ENCODE measurements at regions not wholly inside any gene's neighbourhood (a gene's known extent, or its start where the extent isn't known, plus 50 kb on each side); places are given as distances from the start of the nearest gene placed in this dataset.
A peak's percentile ranks its signal among the peaks of the same experiment; 100 is the strongest.
"Not testable (repeated sequence)": the region's sequence is repeated elsewhere in the genome, so short reads cannot be mapped to it uniquely, and the experiment has no call there.

GRCh38 chr4:184335520-184335919 is 117.8 kb upstream of the ENPP6 start:
- no peak overlapping the region for H3K4me3 ChIP-seq (ENCODE audit: low read length)
- H3K27me3 Mint-ChIP-seq (ENCODE audit: insufficient read depth) = peaks cover 2% of the 10 kb centered on the region

DNA sequence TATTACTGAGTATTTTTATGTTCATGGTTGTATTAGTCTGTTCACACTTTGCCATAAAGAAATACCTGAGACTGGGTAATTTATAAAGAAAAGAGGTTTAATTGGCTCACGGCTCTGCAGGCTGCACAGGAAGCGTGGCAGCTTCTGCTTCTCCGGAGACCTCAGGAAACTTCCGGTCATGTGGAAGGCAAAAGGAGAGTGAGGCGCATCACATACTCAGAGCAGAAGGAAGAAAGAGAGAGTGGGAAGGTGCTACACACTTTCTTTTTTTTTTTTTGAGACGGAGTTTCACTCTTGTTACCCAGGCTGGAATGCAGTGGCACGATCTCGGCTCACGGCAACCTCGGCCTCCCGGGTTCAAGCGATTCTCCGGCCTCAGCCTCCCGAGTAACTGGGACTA is 115.8 kb upstream of the ENPP6 start:
- not testable (repeated sequence) for H3K4me1 ChIP-seq (ENCODE audit: control insufficient read depth, insufficient read depth, low read length); H3K4me3 ChIP-seq (ENCODE audit: low read length); H3K27ac Mint-ChIP-seq; H3K36me3 ChIP-seq (ENCODE audit: control insufficient read depth, insufficient read depth, low read length); H3K9me3 ChIP-seq (ENCODE audit: control insufficient read depth, low read length); H3K9me3 Mint-ChIP-seq; H3K4me1 Mint-ChIP-seq; H3K36me3 Mint-ChIP-seq (ENCODE audit: low read depth); H3K27ac ChIP-seq (ENCODE audit: low read depth, low read length); H3K27me3 ChIP-seq (ENCODE audit: control insufficient read depth, insufficient read depth, low read length, poor library complexity, severe bottlenecking); H3K9ac ChIP-seq (ENCODE audit: extremely low read depth, low read length, poor library complexity, severe bottlenecking); H3K27me3 Mint-ChIP-seq (ENCODE audit: insufficient read depth); H3K4me3 Mint-ChIP-seq
- DNase-seq = peak; percentile 12
- WGBS, 2 experiments (ENCODE audit: insufficient coverage in 1 of 2, insufficient read length in 1 of 2) = 88 to 91% methylated on average over 10 to 14 of the region's 14 CpGs

More at GRCh38 chr4:184335520-184335919, 117.8 kb upstream of the ENPP6 start:
- no peak for DNase-seq
- no peaks in the 10 kb centered on the region for H3K36me3 Mint-ChIP-seq (ENCODE audit: low read depth)
- Histone ChIP-seq H3K27ac (ENCODE audit: low read depth, low read length) (no peak overlapping the region), H3K36me3 (ENCODE audit: control insufficient read depth, insufficient read depth, low read length) (no peaks in the 10 kb centered on the region), H3K4me1 (ENCODE audit: control insufficient read depth, insufficient read depth, low read length) (no peaks in the 10 kb centered on the region), H3K27me3 (ENCODE audit: control insufficient read depth, insufficient read depth, low read length, poor library complexity, severe bottlenecking) (no peaks in the 10 kb centered on the region), H3K9ac (ENCODE audit: extremely low read depth, low read length, poor library complexity, severe bottlenecking) (no peak overlapping the region), H3K9me3 (ENCODE audit: control insufficient read depth, low read length) (no peaks in the 10 kb centered on the region)
- no peak for TF ChIP-seq CTCF (conservative IDR thresholded peaks at IDR 0.05)
- H3K4me3 Mint-ChIP-seq = no peak overlapping the region
- H3K4me1 Mint-ChIP-seq = no peaks in the 10 kb centered on the region
- no peak overlapping the region for H3K27ac Mint-ChIP-seq
- no CpG with 5 or more reads among the region's 1 CpG for WGBS, 2 experiments (ENCODE audit: insufficient coverage in 1 of 2, insufficient read length in 1 of 2)
- H3K9me3 Mint-ChIP-seq = no peaks in the 10 kb centered on the region

DNA sequence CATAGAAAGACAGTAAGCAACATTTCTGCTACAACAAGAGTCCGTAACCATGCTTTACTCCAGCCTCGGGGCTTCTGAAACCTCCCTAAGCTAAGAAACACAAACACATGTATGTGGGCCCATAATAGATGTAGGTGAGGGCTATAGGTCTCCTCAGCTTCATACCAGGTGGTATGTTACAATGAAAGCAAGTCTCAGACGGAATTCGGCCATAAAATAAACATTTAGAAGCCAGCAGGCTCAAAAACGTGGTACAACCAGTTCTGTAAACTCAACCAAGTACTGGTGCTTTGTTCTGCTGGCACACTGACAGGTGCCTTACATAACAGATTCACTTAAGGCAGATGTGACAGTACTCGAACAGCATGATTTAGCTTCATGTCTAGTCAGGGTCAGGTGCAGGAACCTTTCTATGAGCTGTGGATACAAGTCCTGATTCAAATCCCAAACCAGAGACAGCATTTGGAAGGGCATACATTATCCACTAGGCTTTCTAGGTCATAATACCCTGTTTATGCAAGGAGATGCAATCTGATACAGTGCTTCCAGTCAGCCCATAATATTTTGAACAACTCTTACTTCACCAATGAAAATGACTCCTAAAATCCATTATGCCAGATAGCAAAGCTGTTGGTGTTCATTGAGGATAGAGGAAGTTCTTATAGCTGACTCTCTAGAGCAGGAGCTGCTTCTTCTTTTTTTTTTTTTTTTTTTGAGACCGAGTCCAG is 113.8 kb upstream of the ENPP6 start:
- H3K9ac ChIP-seq (ENCODE audit: extremely low read depth, low read length, poor library complexity, severe bottlenecking) = no peak overlapping the region

GRCh38 chr4:184330517-184331094 is 112.9 kb upstream of the ENPP6 start:
- not testable (repeated sequence) for DNase-seq; H3K36me3 Mint-ChIP-seq (ENCODE audit: low read depth); H3K27me3 Mint-ChIP-seq (ENCODE audit: insufficient read depth); H3K27ac Mint-ChIP-seq; H3K9me3 ChIP-seq (ENCODE audit: control insufficient read depth, low read length); H3K36me3 ChIP-seq (ENCODE audit: control insufficient read depth, insufficient read depth, low read length); H3K27me3 ChIP-seq (ENCODE audit: control insufficient read depth, insufficient read depth, low read length, poor library complexity, severe bottlenecking); H3K4me1 ChIP-seq (ENCODE audit: control insufficient read depth, insufficient read depth, low read length); H3K27ac ChIP-seq (ENCODE audit: low read depth, low read length); H3K4me1 Mint-ChIP-seq; H3K9ac ChIP-seq (ENCODE audit: extremely low read depth, low read length, poor library complexity, severe bottlenecking); H3K9me3 Mint-ChIP-seq; H3K4me3 Mint-ChIP-seq; H3K4me3 ChIP-seq (ENCODE audit: low read length)
- 95 to 100% methylated on average over 4 to 5 of the region's 5 CpGs for WGBS, 2 experiments (ENCODE audit: insufficient coverage in 1 of 2, insufficient read length in 1 of 2)

More for the DNA sequence above, 113.8 kb upstream of the ENPP6 start:
- H3K4me1 ChIP-seq (ENCODE audit: control insufficient read depth, insufficient read depth, low read length) = no peaks in the 10 kb centered on the region
- H3K9me3 ChIP-seq (ENCODE audit: control insufficient read depth, low read length) = no peaks in the 10 kb centered on the region
- Mint-ChIP-seq H3K4me3 (no peak overlapping the region), H3K27me3 (ENCODE audit: insufficient read depth) (no peaks in the 10 kb centered on the region), H3K4me1 (no peaks in the 10 kb centered on the region), H3K27ac (no peak overlapping the region), H3K36me3 (ENCODE audit: low read depth) (no peaks in the 10 kb centered on the region), H3K9me3 (no peaks in the 10 kb centered on the region)
- H3K27ac ChIP-seq (ENCODE audit: low read depth, low read length) = no peak overlapping the region
- no peaks in the 10 kb centered on the region for H3K27me3 ChIP-seq (ENCODE audit: control insufficient read depth, insufficient read depth, low read length, poor library complexity, severe bottlenecking)
- WGBS, 2 experiments (ENCODE audit: insufficient coverage in 1 of 2, insufficient read length in 1 of 2) = 90 to 92% methylated on average over 5 to 7 of the region's 7 CpGs
- H3K4me3 ChIP-seq (ENCODE audit: low read length) = no peak overlapping the region
- peak; percentile 13 for DNase-seq
- TF ChIP-seq CTCF (conservative IDR thresholded peaks at IDR 0.05) = no peak
- no peaks in the 10 kb centered on the region for H3K36me3 ChIP-seq (ENCODE audit: control insufficient read depth, insufficient read depth, low read length)

All from endodermal cell (in vitro differentiated cells).